ENCODE measurements at regions not wholly inside any gene's neighbourhood (a gene's known extent, or its start where the extent isn't known, plus 50 kb on each side); places are given as distances from the start of the nearest gene placed in this dataset.

GRCh38 chr14:53473480-53473879, 320.4 kb upstream of the DDHD1 start:
- H3K9me3 ChIP-seq = no peaks in the 10 kb centered on the region
- ATAC-seq (ENCODE audit: insufficient number of reproducible peaks, low FRiP score, low read depth) (no peak), DNase-seq (ENCODE audit: low spot score) (no peak)
- H3K27me3 ChIP-seq (replicated peaks; ENCODE audit: insufficient read depth) = no peaks in the 10 kb centered on the region
- H3K4me1 ChIP-seq (ENCODE audit: control insufficient read depth in 1 of 2, low read depth in 2 of 2) = no peaks in the 10 kb centered on the region
- no peaks in the 10 kb centered on the region for H3K36me3 ChIP-seq
- no peak for TF ChIP-seq CTCF (IDR thresholded peaks at IDR 0.05)
- no peak overlapping the region for H3K27ac ChIP-seq
- H3K4me3 ChIP-seq = no peak overlapping the region

GRCh38 chr14:53472306-53472705, 319.2 kb upstream of the DDHD1 start:
- Histone ChIP-seq H3K27ac (no peak overlapping the region), H3K36me3 (no peaks in the 10 kb centered on the region), H3K4me1 (ENCODE audit: control insufficient read depth in 1 of 2, low read depth in 2 of 2) (no peaks in the 10 kb centered on the region), H3K9me3 (no peaks in the 10 kb centered on the region), H3K4me3 (no peak overlapping the region), H3K27me3 (replicated peaks; ENCODE audit: insufficient read depth) (no peaks in the 10 kb centered on the region)
- ATAC-seq (ENCODE audit: insufficient number of reproducible peaks, low FRiP score, low read depth) (no peak), DNase-seq (ENCODE audit: low spot score) (no peak)
- TF ChIP-seq CTCF (IDR thresholded peaks at IDR 0.05) = no peak

GRCh38 chr14:53470351-53471043, 317.4 kb upstream of the DDHD1 start:
- no peaks in the 10 kb centered on the region for H3K27me3 ChIP-seq (replicated peaks; ENCODE audit: insufficient read depth)
- no peak for TF ChIP-seq CTCF (IDR thresholded peaks at IDR 0.05)
- H3K9me3 ChIP-seq = no peaks in the 10 kb centered on the region
- H3K4me1 ChIP-seq (ENCODE audit: control insufficient read depth in 1 of 2, low read depth in 2 of 2) = no peaks in the 10 kb centered on the region
- no peaks in the 10 kb centered on the region for H3K36me3 ChIP-seq
- H3K4me3 ChIP-seq = no peak overlapping the region
- H3K27ac ChIP-seq = no peak overlapping the region
- no peak for DNase-seq (ENCODE audit: low spot score)
- no peak for ATAC-seq (ENCODE audit: insufficient number of reproducible peaks, low FRiP score, low read depth)

GRCh38 chr14:53468876-53469275, 315.8 kb upstream of the DDHD1 start:
- no peak overlapping the region for H3K4me3 ChIP-seq
- no peaks in the 10 kb centered on the region for H3K9me3 ChIP-seq
- no peak overlapping the region for H3K27ac ChIP-seq
- DNase-seq (ENCODE audit: low spot score) = no peak
- TF ChIP-seq CTCF (IDR thresholded peaks at IDR 0.05) = no peak
- H3K4me1 ChIP-seq (ENCODE audit: control insufficient read depth in 1 of 2, low read depth in 2 of 2) = no peaks in the 10 kb centered on the region
- ATAC-seq (ENCODE audit: insufficient number of reproducible peaks, low FRiP score, low read depth) = no peak
- H3K36me3 ChIP-seq = no peaks in the 10 kb centered on the region
- no peaks in the 10 kb centered on the region for H3K27me3 ChIP-seq (replicated peaks; ENCODE audit: insufficient read depth)

GRCh38 chr14:53464376-53464775, 311.3 kb upstream of the DDHD1 start:
- H3K4me3 ChIP-seq = no peak overlapping the region
- no peaks in the 10 kb centered on the region for H3K36me3 ChIP-seq
- no peak for ATAC-seq (ENCODE audit: insufficient number of reproducible peaks, low FRiP score, low read depth)
- H3K27me3 ChIP-seq (replicated peaks; ENCODE audit: insufficient read depth) = no peaks in the 10 kb centered on the region
- no peak overlapping the region for H3K27ac ChIP-seq
- H3K4me1 ChIP-seq (ENCODE audit: control insufficient read depth in 1 of 2, low read depth in 2 of 2) = no peaks in the 10 kb centered on the region
- TF ChIP-seq CTCF (IDR thresholded peaks at IDR 0.05) = no peak
- DNase-seq (ENCODE audit: low spot score) = no peak
- no peaks in the 10 kb centered on the region for H3K9me3 ChIP-seq
